ENCODE measurements at regions not wholly inside any gene's neighbourhood (a gene's known extent, or its start where the extent isn't known, plus 50 kb on each side); places are given as distances from the start of the nearest gene placed in this dataset.

- H3K4me1 ChIP-seq (ENCODE audit: insufficient read depth, low read length) = no peaks in the 10 kb centered on the region
- ATAC-seq (no peak), DNase-seq (ENCODE audit: low spot score) (no peak), FAIRE-seq (no peak)
- no peak overlapping the region for H3K9ac ChIP-seq (ENCODE audit: insufficient read depth, low read depth, low read length)
- intact Hi-C loops (cut with micrococcal nuclease; ENCODE audit: unreplicated experiment) (no loop called here), in situ Hi-C loops (cut with HindIII; ENCODE audit: extremely low pct_ligation_motif_present, low pct_unique_long_range_greater_than_20kb) (no loop called here)
- no TSS peak for BruUV-seq (replicated peaks)
- no peaks in the 10 kb centered on the region for H4K20me1 ChIP-seq (ENCODE audit: insufficient read depth, low read length)
- H3K27me3 ChIP-seq (ENCODE audit: control insufficient read depth in 1 of 2, insufficient read depth in 2 of 2, low read length in 2 of 2) = no peaks in the 10 kb centered on the region
- no peaks in the 10 kb centered on the region for H3K36me3 ChIP-seq (replicated peaks in 1 of 2; ENCODE audit: control insufficient read depth in 1 of 2, insufficient read depth in 2 of 2, low read length in 2 of 2)
- H3K4me3 ChIP-seq (replicated peaks in 1 of 3; ENCODE audit: insufficient read depth in 1 of 3, low read depth in 2 of 3, low read length in 3 of 3) = no peak overlapping the region
- peaks cover 12% of the 10 kb centered on the region for H3K9me3 ChIP-seq (ENCODE audit: low read length)
- H3K4me2 ChIP-seq (ENCODE audit: low read depth, low read length) = no peak overlapping the region
- H2AFZ ChIP-seq (ENCODE audit: low read length) = no peak overlapping the region
- 0% methylated on average over 1 of the region's 2 CpGs for WGBS (ENCODE audit: low lambda C conversion rate)
- ChIA-PET CTCF (ENCODE audit: low intra/inter-chr PET ratio, low total read pairs) (no interaction called here), POLR2A (no interaction called here)
- no peaks in the 10 kb centered on the region for H3K79me2 ChIP-seq (ENCODE audit: insufficient read depth, low read length)
- no peak for TF ChIP-seq POGK (CRISPR knock-in tag; conservative IDR thresholded peaks at IDR 0.05)
- TF ChIP-seq ZMYM4 (CRISPR knock-in tag; IDR thresholded peaks at IDR 0.05) = no peak
- TF ChIP-seq ZFP37 (CRISPR knock-in tag; IDR thresholded peaks at IDR 0.05; ENCODE audit: borderline replicate concordance) = no peak
- no peak for TF ChIP-seq ZNF484 (CRISPR knock-in tag; IDR thresholded peaks at IDR 0.05; ENCODE audit: borderline replicate concordance, low read depth)
- no peak overlapping the region for H3K27ac ChIP-seq (ENCODE audit: extremely low read length, insufficient read depth, low read length)
Observed at GRCh38 chr7:153446490-153446889, 605.7 kb upstream of the DPP6 start.

- no peaks in the 10 kb centered on the region for H3K27me3 ChIP-seq (ENCODE audit: control insufficient read depth in 1 of 2, insufficient read depth in 2 of 2, low read length in 2 of 2)
- ATAC-seq (no peak), DNase-seq (ENCODE audit: low spot score) (no peak), FAIRE-seq (no peak)
- CTCF ChIA-PET (ENCODE audit: low intra/inter-chr PET ratio, low total read pairs) = no interaction called here
- no peak overlapping the region for H3K27ac ChIP-seq (ENCODE audit: extremely low read length, insufficient read depth, low read length)
- intact Hi-C loops (cut with micrococcal nuclease; ENCODE audit: unreplicated experiment) = no loop called here
- H3K4me1 ChIP-seq (ENCODE audit: insufficient read depth, low read length) = no peaks in the 10 kb centered on the region
- no TSS peak for BruUV-seq (replicated peaks)
- H3K9me3 ChIP-seq (ENCODE audit: low read length) = peaks cover 16% of the 10 kb centered on the region
- no peaks in the 10 kb centered on the region for H3K36me3 ChIP-seq (replicated peaks in 1 of 2; ENCODE audit: control insufficient read depth in 1 of 2, insufficient read depth in 2 of 2, low read length in 2 of 2)
- WGBS (ENCODE audit: low lambda C conversion rate) = 2% methylated on average over 5 of the region's 5 CpGs
- in situ Hi-C loops (cut with HindIII; ENCODE audit: extremely low pct_ligation_motif_present, low pct_unique_long_range_greater_than_20kb) = no loop called here
- no peaks in the 10 kb centered on the region for H4K20me1 ChIP-seq (ENCODE audit: insufficient read depth, low read length)
- TF ChIP-seq HNRNPLL (IDR thresholded peaks at IDR 0.05; ENCODE audit: low read depth, low read length, poor library complexity, severe bottlenecking) (no peak), SCMH1 (CRISPR knock-in tag; IDR thresholded peaks at IDR 0.05; ENCODE audit: borderline replicate concordance) (no peak), MLXIP (CRISPR knock-in tag; IDR thresholded peaks at IDR 0.05; ENCODE audit: borderline replicate concordance) (no peak), U2AF2 (IDR thresholded peaks at IDR 0.05; ENCODE audit: low read depth, low read length) (no peak), NFE2 (CRISPR knock-in tag; IDR thresholded peaks at IDR 0.05) (no peak)
- H3K9ac ChIP-seq (ENCODE audit: insufficient read depth, low read depth, low read length) = no peak overlapping the region
- POLR2A ChIA-PET = no interaction called here
- no peak overlapping the region for H3K4me2 ChIP-seq (ENCODE audit: low read depth, low read length)
- no peak overlapping the region for H2AFZ ChIP-seq (ENCODE audit: low read length)
- no peak overlapping the region for H3K4me3 ChIP-seq (replicated peaks in 1 of 3; ENCODE audit: insufficient read depth in 1 of 3, low read depth in 2 of 3, low read length in 3 of 3)
- H3K79me2 ChIP-seq (ENCODE audit: insufficient read depth, low read length) = no peaks in the 10 kb centered on the region
Observed at GRCh38 chr7:153447011-153447410, 605.2 kb upstream of the DPP6 start.
